GDM1 (cell line): ENCODE measurements at regions not wholly inside any gene's neighbourhood (a gene's known extent, or its start where the extent isn't known, plus 50 kb on each side); places are given as distances from the start of the nearest gene placed in this dataset.
"Not testable (repeated sequence)": the region's sequence is repeated elsewhere in the genome, so short reads cannot be mapped to it uniquely, and the experiment has no call there.

ENCODE experiments used
- DNase-seq: peaks from one replicate; lab custom pipeline; 2025; lab: John Stamatoyannopoulos, UW

DNA sequence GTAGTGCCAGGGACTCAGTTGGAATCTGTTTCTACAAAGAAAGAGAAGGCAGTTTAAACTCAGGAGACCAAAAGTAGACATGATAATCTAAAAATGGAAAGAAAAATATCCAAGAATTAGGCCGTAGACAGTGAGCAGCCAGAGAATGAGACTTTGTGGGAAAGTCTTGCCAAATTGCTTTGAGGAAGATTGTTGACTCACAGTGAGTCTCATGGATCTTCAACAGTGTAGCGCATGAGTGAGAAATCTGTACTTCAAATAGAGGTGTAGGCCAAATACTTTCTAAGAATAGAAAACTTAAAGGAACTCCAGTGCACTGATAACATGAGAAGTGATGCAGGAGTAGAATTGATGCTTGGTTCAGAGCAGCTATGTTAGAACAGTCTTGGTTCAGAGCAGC is 284.5 kb downstream of the HTR1B start:
- DNase-seq = no peak

DNA sequence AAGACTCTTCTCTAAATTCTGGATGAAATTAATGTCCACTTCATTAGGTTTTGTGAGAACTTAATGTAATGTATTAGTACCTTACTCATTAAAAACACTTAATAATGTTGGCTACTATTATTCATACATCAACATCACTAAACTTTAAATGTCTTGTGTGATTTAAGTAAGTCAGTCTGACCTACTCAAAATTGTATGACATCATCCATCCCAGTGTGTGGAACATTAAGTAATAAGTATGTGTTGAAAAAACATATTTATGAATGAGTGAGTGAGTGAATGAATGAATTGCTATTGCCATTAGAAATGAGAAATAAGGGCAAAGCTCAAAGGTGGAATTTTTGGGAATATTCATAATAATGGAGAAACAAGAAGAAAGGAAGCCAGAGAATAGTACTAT is 285.8 kb downstream of the HTR1B start:
- DNase-seq = no peak

DNA sequence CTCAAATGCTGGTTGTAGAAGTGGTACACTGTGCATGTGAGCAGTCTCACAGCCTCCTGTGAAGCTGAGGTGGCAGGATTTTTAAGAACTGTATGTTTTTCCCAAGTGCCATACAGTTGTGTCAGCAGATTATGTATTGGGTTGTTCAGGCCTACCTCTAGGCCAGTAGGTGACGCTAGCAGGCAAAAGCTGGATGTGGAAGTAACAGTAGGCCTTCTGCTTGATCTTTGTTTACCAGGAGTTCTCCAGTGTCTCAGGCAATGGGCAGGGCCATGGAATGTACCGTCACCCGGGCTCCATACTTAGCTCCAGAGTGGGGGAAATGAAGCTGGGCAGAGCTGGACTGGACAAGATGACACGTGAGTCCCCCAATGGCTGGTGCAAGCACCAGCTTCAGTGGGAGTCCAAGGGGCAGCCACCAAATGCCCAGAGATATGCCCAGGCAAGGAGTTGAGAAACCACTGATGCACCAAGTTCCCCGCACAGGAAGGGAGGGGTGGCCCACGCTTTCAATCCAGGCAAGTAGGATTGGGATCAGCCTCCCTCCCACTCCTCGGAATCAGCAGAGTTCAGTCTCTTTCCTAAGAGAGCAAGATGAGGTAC is 289.7 kb downstream of the HTR1B start:
- DNase-seq = no peak

DNA sequence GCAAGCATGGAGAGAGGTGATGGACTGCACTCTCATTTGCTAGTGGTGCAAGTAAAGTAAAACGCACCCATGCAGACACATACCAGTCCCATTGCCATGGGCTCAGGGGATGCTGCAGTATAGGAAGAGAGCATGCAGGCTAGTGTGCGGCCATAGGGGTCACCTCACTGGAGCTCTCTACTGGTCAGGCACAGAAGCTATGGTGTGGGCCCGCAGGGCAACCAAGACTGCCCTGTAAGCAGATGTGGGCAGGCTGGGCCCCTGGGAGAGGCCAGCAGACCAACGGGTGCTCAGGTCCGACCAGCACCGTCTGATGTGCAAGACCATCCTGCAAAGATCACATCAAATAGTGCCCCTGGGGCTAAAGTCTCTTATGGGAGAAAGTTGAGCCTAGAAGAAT is 290.7 kb downstream of the HTR1B start:
- DNase-seq = no peak

DNA sequence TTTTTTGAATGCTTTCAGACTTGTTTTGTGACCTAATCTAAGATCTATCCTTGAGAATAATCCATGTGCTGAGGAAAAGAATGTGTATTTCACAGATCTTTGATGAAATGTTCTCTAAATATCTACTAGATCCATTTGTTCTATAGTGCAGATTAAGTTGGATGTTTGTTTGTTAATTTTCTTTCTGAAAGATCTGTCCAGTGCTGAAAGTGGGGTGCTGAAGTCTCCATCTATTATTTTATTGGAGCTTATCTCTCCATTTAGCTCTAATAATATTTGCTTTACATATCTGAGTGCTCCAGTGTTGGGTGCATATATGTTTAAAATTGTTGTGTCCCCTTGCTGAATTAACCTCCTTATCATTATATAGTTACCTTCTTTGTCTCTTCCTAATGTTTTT is 303.6 kb downstream of the HTR1B start:
- DNase-seq = no peak

DNA sequence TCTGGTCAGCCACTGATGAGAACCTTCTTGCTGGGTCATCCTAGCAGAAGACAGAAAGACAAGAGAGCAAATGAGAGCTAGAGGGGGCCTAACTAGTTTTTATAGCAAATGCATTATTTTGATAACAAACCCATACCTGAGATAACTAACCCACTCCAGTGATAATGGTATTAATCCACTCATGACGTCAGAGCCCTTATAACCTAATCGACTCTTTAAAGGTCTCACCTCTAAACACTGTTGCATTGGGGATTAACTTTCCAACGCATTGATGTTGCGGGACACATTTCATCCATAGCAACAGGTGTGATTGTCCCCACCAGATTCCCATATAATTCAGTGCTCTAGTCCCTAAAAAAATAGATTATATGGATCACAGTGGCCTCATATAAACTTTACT is 312.1 kb downstream of the HTR1B start:
- DNase-seq = no peak

DNA sequence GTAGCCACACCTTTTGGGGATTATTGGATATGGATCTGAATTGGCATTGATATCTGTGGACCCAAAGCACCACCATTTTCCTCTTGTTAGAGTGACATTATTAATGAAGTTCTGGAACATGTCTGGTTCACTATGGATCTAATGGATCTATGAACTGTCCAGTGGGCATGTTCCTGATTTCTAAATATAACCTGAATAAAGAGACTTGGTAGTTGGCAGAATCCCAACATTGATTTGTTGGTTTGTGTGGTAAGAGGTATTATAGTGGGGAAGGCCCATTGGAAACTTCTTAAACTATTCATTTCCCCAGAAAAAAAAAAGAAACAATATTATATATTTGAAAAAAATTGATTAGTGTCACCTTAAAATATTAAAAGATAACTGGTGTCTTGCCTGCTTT is 312.6 kb downstream of the HTR1B start:
- DNase-seq = no peak

DNA sequence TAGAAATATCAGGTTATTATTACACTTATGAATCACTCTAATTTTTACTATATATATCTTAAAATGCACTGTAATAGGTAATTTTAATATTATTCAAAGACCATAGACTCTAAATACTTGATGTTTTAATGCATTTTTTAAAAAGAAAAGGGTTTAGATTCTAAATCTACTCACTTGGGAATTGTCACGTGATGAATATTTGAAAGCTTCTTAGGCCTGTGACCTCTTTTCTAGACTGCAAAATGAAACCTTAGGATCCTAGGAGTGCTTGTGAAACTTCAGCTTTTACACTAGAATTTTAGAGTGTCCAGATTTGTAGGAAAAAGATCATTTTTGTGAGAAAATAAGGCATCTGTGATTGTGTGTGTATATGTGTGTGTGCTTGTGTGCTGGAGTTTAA is 318.0 kb downstream of the HTR1B start:
- DNase-seq = no peak

DNA sequence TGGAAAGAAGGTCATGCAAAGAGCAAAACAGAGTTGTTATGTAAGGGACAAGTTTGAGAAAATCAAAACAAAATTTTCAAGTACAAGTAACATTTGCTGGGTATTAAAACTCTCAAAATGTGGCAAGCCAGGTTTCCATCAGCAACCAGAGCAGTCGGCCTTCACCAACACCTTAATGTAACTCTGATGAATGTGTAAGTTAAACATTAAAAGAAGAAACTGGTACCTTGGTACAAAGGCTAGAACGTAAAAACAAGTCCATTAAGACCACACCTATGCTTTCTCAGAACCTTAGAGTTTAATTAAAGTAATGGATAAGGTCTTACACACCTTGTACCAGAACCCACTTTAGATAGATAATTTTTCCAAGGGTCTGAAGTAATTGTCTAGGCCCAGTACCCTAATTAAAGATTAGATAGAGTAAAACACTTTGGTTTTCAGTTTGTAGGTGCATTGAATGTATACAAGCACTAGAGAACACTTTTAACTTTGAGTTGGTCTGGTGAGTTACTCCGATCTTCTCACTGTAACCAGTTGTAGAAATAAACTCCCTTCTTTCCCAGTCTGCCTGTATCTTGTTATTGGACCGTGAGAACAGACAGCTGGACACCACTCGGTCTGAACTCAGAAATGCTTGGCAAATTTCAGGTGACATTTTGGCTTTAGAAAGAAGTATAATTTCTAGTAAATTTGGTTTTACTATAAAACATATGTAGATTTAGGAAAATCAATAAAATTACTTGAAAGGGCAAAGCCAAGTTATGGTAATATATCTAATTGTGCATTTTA is 319.4 kb downstream of the HTR1B start:
- no peak for DNase-seq

DNA sequence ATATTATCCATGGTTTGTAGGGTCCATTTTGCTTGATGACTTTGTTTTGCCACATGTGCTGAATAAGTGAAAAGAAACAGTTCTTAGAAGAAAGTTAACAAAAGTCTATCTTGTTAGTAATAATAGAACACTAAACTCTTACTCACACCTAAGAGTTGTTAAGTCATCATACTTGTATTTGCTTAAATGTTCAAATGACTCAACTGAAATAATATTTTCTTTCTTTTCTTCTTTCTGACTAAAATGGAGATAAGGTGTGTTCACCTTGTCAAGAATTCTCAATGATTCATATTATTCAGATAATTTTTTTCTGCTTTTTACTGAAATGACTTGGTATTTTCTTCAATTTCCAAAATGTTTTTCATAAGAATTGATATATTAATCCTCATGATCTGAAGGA is 327.2 kb downstream of the HTR1B start:
- no peak for DNase-seq

DNA sequence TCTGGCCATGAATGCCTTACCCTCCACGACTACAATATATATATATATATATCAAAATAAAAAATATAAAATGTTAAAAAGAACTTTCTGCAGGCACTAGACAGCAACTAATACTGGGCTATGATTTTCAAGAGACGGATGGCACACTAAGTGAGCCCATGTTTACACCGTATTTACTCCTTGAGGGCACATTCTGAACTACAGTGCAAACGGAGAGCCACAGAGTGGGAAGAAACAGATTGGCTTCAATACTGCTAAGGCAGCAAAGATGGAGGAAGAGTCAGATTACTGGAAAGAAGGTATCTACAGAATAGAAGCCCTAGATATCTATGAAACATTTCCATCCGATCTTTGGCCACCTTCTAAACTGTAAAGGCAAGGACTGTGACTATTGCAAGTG is 330.3 kb downstream of the HTR1B start:
- DNase-seq = no peak

DNA sequence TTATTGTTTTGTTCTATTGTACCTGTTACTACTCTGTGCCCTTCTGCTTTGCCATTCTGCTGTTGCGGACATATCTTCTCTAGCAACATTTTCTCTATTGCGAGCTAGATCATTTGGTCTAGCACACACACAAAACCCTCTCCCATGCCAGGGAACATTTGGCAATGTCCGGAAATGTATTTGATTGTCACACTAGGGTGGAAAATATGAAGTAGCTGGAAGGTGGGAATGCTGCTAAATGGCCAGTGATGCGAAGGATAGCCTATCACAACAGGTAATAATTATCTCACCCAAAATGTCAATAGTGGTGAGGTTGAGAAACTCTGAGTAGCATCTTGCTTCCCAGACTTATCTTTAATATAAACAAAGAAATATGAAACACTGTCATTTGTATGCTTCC is 331.9 kb downstream of the HTR1B start:
- DNase-seq = no peak

DNA sequence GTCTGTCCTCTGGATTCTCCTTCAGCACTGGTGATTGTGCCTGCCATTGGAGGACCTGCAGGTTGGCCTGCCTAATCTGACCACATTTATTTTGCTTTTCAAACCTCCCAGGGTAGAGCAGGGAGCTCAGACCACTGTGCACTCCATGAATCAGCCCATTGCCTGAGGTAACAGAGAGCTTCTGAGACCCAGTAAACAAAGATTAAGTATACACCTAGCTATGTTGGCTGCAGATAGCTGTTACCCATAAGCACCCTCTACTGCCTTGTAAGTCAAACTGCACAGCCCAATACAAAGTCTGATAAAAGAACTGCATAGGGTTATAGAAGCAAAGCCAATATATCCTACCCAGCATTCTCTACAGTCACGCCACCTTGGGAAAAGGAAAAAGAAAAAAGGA is 338.7 kb downstream of the HTR1B start:
- DNase-seq = no peak

DNA sequence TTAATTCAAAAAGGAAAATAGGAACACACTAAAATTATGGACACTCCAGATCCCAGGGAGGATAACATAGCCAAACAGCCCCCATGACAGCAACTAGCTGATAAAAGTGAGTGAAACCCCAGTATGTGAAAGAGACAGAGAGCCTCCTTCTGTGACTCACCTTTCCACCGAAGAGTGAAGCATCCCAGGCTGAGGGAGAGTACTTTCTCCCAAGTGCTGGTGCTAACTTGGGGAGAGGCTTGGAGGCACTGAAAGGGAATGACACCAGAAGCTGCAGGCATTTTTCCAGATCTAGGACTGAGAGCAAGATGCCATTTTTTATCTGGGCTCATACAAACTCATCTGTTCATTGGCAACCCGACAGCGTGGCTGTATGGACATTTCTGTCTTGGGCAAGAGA is 339.8 kb downstream of the HTR1B start:
- DNase-seq = no peak

DNA sequence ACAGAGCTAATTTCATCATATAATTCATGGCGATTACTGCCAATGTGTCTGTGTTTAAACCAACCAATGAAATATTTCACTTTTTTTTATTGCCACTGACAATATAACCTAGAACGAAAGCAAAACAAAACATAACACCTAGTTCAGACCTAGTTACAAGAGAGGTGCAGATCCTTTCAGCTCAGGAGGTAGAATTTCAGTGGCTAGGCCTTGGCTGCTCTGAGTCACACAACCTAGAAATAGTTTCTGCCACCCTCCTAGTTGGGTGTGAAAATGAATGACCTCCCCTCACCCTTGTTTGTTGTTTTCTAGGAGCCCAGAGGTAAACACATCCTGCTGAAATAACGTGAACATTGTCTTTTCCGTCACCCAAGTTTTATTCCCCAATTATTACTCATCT is 356.3 kb downstream of the HTR1B start:
- DNase-seq = no peak

DNA sequence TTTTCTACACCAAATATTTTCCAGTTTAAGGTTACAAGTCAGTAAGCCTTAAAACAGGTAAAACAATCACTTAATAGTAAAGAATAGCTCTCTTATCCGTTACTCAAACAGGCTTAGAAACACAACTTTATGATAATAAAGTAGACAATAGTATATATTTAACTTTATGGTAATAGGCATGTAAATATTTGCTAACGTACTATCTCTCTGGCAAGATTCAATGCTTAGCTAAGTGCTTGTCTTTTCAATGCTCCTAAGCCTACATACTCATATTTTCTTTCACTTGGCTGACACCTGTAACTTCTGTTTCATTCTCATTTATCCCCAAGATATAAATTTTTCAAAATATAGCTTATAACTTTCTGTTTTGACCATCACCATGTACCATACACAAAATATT is 358.2 kb downstream of the HTR1B start:
- no peak for DNase-seq

DNA sequence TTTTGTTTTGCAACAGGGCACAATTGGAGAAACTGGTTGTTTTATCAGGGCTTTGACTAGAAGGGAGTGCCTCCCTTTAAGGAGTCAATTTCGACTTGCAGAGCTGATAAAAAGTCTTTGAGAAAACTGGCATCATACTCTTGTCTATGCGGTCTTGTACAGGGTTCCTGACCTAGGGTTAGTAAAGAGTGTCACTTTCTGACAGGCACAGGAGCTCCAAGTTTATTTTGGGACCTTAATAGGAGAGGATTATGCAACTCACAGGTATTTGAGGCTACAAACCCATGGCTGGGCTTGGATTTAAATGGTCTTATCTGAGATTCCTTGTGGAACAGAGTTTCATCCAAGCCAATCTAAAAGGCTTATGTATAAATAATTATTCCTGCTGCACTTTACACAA is 365.4 kb downstream of the HTR1B start:
- no peak for DNase-seq

DNA sequence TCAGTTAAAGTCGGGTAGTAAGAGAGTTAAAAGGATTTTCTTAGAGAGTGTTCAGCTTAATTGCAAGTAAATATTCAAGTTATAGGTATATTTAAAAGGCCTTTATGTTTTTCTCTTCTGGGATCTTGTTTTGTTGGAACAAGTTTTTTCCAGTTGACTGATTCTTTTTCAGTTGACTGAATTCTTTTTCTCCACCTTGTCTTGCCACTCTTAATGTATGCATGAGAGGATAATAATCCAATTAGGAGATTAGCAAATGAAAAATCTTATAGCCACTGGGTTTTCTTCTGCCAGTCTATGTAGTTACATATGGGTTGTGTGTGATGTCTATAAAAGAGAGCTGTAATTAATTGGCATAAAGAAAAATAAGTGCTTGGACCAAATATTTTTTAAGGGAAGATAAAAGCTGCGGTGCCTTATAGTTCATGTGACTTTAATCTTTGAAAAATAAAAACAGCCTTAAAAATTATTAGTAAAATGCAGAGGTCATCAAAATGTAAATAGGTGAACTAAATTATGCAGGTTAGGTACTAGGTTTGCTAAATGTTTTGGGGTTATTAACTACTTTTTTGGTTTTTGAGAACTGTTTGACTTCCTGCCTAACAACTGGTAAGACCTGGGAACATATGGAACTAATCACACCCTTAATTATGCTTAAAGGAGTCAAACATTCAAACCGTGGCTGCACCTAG is 367.2 kb downstream of the HTR1B start:
- no peak for DNase-seq

DNA sequence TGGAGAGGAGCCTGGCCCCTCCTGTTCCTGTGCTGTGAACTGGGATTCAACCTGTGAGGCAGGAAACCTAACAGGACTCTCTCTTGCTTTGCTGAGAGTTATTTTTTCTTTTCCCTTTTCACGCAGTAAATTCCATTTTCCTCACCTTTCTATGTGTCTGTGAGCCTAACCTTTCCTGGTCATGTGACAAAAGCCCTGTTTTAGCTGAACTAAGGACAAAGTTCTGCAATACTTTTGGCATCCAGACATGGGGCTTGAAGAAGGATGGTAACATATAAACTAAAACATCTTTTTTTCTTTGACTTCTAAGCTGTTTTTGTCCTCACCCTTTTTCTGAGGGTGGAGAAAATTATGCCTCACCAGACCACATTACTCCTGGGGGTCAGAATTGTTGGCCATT is 368.5 kb downstream of the HTR1B start:
- no peak for DNase-seq

DNA sequence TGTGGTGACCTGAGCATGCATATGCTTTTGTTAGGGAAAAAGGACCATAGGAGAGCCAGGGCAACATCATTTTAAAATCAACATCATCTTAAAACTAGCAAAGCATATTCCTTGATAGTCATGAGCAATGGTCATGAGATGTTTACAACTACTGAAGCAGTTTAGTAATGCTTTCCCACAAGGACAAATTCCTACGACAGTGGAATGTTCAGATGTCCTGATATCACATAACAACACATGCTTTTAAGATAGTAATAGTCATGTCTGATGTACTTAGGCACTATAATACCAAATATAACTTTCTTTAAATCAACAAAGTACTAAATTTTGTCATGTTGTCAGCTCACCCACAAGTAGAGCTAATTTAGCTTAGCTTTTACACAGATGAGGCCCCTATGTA is 370.3 kb downstream of the HTR1B start:
- no peak for DNase-seq

DNA sequence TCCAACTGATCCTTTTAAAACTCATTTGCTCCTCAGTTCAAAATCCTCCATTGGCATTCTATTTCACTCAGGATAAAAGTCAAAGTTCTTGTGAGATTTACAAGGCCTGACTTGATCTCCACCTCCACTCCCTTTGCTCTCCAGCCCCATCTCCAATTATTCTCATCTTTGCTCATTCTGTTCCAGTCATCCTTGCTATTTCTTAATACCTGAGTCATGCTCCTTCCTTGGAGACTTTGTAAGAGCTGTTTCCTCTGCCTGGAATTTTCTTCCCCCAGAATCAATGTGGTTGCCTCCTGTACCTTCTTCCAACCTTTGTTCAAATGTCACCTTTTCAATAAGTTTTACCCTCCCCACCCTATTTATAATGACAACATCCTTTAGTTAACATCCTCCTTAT is 373.5 kb downstream of the HTR1B start:
- DNase-seq = no peak

DNA sequence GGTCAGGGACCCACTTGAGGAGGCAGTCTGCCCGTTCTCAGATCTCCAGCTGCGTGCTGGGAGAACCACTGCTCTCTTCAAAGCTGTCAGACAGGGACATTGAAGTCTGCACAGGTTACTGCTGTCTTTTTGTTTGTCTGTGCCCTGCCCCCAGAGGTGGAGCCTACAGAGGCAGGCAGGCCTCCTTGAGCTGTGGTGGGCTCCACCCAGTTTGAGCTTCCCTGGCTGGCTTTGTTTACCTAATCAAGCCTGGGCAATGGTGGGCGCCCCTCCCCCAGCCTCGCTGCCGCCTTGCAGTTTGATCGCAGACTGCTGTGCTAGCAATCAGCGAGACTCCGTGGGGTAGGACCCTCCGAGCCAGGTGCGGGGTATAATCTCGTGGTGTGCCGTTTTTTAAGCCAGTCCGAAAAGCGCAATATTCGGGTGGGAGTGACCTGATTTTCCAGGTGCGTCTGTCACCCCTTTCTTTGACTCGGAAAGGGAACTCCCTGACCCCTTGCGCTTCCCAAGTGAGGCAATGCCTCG is 375.4 kb downstream of the HTR1B start:
- DNase-seq = not testable (repeated sequence)

DNA sequence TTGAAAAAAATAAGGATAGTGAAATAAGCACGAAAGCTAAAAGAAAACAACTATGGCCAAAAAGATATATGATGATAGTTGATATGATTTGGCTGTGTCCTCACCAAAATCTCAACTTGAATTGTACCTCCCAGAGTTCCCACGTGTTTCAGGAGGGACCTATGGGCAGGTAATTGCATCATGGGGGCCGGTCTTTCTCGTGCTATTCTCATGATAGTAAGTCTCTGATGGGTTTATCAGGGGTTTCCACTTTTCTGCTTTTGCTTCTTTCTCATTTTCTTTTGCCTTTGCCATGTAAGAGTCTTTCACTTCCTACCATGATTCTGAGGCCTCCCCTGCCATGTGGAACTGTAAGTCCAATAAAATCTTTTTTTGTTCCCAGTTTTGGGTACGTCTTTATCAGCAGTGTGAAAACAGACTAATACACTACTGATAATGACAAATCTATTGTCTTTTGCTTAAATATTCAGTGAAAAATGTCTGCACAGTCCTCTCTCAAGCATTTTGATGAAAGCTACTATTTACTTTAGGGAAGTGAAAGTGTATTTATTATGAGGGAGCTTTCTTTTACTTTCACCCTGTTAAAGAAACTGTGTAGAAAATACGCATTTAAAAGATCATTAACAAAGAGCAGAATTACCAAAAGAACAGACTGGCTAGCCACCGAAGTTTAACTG is 389.1 kb downstream of the HTR1B start:
- DNase-seq = no peak
